DOHH2 (cell line): ENCODE measurements at regions not wholly inside any gene's neighbourhood (a gene's known extent, or its start where the extent isn't known, plus 50 kb on each side); places are given as distances from the start of the nearest gene placed in this dataset.
"Not testable (repeated sequence)": the region's sequence is repeated elsewhere in the genome, so short reads cannot be mapped to it uniquely, and the experiment has no call there.

Experiments used
- H3F3A ChIP-seq: fragments of 200-600 bp; sonication (generic), shearing (Covaris generic); 2 replicates; pipeline ENCODE4 v1.6.0; 2016; ENCODE audit warnings: antibody characterized with exemption, mild to moderate bottlenecking; ENCODE audit not compliant: control insufficient read depth, insufficient read depth
- H3K27ac ChIP-seq: fragments of 200-600 bp; sonication (generic); 2 replicates; pipeline ENCODE4 v1.5.1; 2014; ENCODE audit warnings: low read depth, mild to moderate bottlenecking, low read length, moderate library complexity
- H3K27me3 ChIP-seq: fragments of 200-600 bp; sonication (generic); 2 replicates; pipeline ENCODE4 v1.6.1; 2014; ENCODE audit warnings: mild to moderate bottlenecking, low read length, mixed read lengths; ENCODE audit not compliant: control insufficient read depth
- H3K36me3 ChIP-seq: fragments of 200-600 bp; sonication (generic); 2 replicates; pipeline ENCODE4 v1.6.1; 2014; ENCODE audit warnings: mild to moderate bottlenecking, low read length, moderate library complexity, mixed read lengths; ENCODE audit not compliant: control insufficient read depth
- H3K4me1 ChIP-seq: fragments of 200-600 bp; sonication (generic); 2 replicates; pipeline ENCODE4 v1.6.1; 2014; ENCODE audit warnings: mild to moderate bottlenecking, low read length, mixed read lengths; ENCODE audit not compliant: control insufficient read depth
- H3K4me2 ChIP-seq: fragments of 200-600 bp; sonication (generic); 2 replicates; pipeline ENCODE4 v1.6.0; 2014; ENCODE audit warnings: mild to moderate bottlenecking, low read length, moderate library complexity
- H3K4me3 ChIP-seq: fragments of 200-600 bp; sonication (generic); 2 replicates; pipeline ENCODE4 v1.5.1; 2014; ENCODE audit warnings: mild to moderate bottlenecking, low read length, mixed read lengths
- H3K79me2 ChIP-seq: fragments of 200-600 bp; sonication (generic); 2 replicates; pipeline ENCODE4 v1.6.1; 2014; ENCODE audit warnings: mild to moderate bottlenecking, low read length, mixed read lengths; ENCODE audit not compliant: control insufficient read depth
- H3K9me2 ChIP-seq: fragments of 200-600 bp; sonication (generic); replicated peaks from 2 replicates; pipeline ENCODE4 v1.6.1; 2014; ENCODE audit warnings: mild to moderate bottlenecking, low read length, mixed read lengths; ENCODE audit not compliant: control insufficient read depth
- H3K9me3 ChIP-seq: fragments of 200-600 bp; sonication (generic); 2 replicates; pipeline ENCODE4 v1.6.1; 2014; ENCODE audit warnings: antibody characterized with exemption, low read length, mixed read lengths; ENCODE audit not compliant: control insufficient read depth, insufficient read depth
- H4K20me1 ChIP-seq: fragments of 200-600 bp; sonication (generic); 2 replicates; pipeline ENCODE4 v1.6.0; 2014; ENCODE audit warnings: low read depth, mild to moderate bottlenecking, antibody characterized with exemption, low read length, moderate library complexity; ENCODE audit not compliant: control insufficient read depth, insufficient read depth
- CTCF ChIP-seq: fragments of 200-600 bp; sonication (generic); IDR thresholded peaks from one replicate; pipeline ENCODE4 v1.5.1; 2014; ENCODE audit warnings: antibody characterized with exemption, mild to moderate bottlenecking, low read depth, low read length; ENCODE audit not compliant: poor library complexity, severe bottlenecking
- EZH2phosphoT487 ChIP-seq: fragments of 200-600 bp; sonication (generic); IDR thresholded peaks from 2 replicates; pipeline ENCODE4 v1.6.1; 2017; ENCODE audit warnings: borderline replicate concordance, mild to moderate bottlenecking, antibody characterized with exemption, low read length, moderate library complexity, mixed read lengths

GRCh38 chr12:104906695-104907094 lies 51.4 kb downstream of the SLC41A2 start:
- H3K4me2 ChIP-seq = no peak overlapping the region
- H3K27ac ChIP-seq = no peak overlapping the region
- TF ChIP-seq CTCF (no peak), EZH2phosphoT487 (no peak)
- H3K9me3 ChIP-seq = no peaks in the 10 kb centered on the region
- no peaks in the 10 kb centered on the region for H3K9me2 ChIP-seq
- no peaks in the 10 kb centered on the region for H3K79me2 ChIP-seq
- H4K20me1 ChIP-seq = no peaks in the 10 kb centered on the region
- no peaks in the 10 kb centered on the region for H3F3A ChIP-seq
- H3K4me1 ChIP-seq = no peaks in the 10 kb centered on the region
- H3K4me3 ChIP-seq = no peak overlapping the region
- H3K27me3 ChIP-seq = no peaks in the 10 kb centered on the region
- no peaks in the 10 kb centered on the region for H3K36me3 ChIP-seq

- not testable (repeated sequence) for H3F3A ChIP-seq, H3K27ac ChIP-seq, H3K27me3 ChIP-seq, H3K9me3 ChIP-seq, H3K4me1 ChIP-seq, H3K9me2 ChIP-seq, H4K20me1 ChIP-seq, H3K36me3 ChIP-seq, H3K79me2 ChIP-seq, H3K4me2 ChIP-seq, H3K4me3 ChIP-seq
These were observed 52.6 kb downstream of the SLC41A2 start for GRCh38 chr12:104905446-104905845.

GRCh38 chr12:104903648-104904423 lies 54.3 kb downstream of the SLC41A2 start:
- no peak overlapping the region for H3K27ac ChIP-seq
- H4K20me1 ChIP-seq = no peaks in the 10 kb centered on the region
- no peaks in the 10 kb centered on the region for H3K79me2 ChIP-seq
- H3K9me2 ChIP-seq = no peaks in the 10 kb centered on the region
- no peak overlapping the region for H3K4me3 ChIP-seq
- H3K9me3 ChIP-seq = no peaks in the 10 kb centered on the region
- no peak overlapping the region for H3K4me2 ChIP-seq
- no peaks in the 10 kb centered on the region for H3K27me3 ChIP-seq
- H3F3A ChIP-seq = no peaks in the 10 kb centered on the region
- H3K4me1 ChIP-seq = no peaks in the 10 kb centered on the region
- TF ChIP-seq EZH2phosphoT487 (no peak), CTCF (no peak)
- no peaks in the 10 kb centered on the region for H3K36me3 ChIP-seq

- Histone ChIP-seq H3K4me1 (peaks cover 1% of the 10 kb centered on the region), H3F3A (no peaks in the 10 kb centered on the region), H3K27me3 (no peaks in the 10 kb centered on the region), H3K4me3 (no peak overlapping the region), H3K79me2 (no peaks in the 10 kb centered on the region), H3K27ac (no peak overlapping the region), H3K4me2 (no peak overlapping the region), H3K9me3 (no peaks in the 10 kb centered on the region), H3K36me3 (no peaks in the 10 kb centered on the region), H3K9me2 (no peaks in the 10 kb centered on the region), H4K20me1 (no peaks in the 10 kb centered on the region)
- no peak for TF ChIP-seq CTCF
These were observed 56.0 kb downstream of the SLC41A2 start for GRCh38 chr12:104902125-104902524.
